IPS-NIHi7 (cell line): ENCODE measurements at regions not wholly inside any gene's neighbourhood (a gene's known extent, or its start where the extent isn't known, plus 50 kb on each side); places are given as distances from the start of the nearest gene placed in this dataset.
A peak's percentile ranks its signal among the peaks of the same experiment; 100 is the strongest.

Experiments used
- DNase-seq: peaks from one replicate; pipeline ENCODE4 v3.0.0; 2012; ENCODE audit warnings: mixed read lengths; ENCODE audit errors: extremely low spot score

DNA sequence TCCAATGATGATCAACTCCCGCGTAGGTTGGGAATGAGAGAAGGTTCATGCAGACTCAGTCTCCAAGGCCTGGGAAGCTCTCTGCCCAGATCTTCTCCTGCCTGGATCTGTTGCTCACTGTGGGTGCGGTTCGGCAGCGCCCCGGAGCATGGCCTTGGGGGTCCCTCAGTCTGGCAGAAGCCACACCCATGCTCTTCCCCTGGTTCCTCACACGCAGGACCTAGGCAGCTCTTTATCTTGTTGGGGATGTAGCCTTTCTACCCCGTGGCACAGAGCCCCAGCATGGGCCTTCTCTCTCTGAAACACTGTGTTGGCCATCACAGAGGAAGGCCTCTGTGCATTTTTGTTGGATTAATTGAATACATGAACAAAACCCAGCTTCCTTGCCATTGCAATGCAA, 1461.6 kb downstream of the BRD1 start:
- no peak for DNase-seq

DNA sequence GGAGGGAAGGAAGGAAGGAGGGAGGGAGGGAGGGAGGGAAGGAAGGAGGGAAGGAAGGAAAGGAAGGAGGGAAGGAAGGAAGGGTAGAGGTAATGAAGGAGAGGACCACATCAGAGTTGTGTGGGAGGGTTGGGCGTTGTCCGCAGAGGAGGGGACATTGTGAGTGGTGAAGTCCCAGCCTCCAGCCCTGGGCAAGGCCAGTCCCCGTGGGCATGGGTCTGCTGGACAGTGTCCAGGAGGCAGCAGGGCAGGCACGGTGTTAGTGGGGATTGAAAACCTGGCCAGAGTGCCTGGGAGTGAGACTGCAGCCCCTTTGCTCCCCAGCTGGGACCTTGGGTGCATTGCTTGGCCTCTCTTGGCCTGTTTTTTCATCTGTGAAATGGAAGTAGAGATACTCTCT, 1462.3 kb downstream of the BRD1 start:
- no peak for DNase-seq

DNA sequence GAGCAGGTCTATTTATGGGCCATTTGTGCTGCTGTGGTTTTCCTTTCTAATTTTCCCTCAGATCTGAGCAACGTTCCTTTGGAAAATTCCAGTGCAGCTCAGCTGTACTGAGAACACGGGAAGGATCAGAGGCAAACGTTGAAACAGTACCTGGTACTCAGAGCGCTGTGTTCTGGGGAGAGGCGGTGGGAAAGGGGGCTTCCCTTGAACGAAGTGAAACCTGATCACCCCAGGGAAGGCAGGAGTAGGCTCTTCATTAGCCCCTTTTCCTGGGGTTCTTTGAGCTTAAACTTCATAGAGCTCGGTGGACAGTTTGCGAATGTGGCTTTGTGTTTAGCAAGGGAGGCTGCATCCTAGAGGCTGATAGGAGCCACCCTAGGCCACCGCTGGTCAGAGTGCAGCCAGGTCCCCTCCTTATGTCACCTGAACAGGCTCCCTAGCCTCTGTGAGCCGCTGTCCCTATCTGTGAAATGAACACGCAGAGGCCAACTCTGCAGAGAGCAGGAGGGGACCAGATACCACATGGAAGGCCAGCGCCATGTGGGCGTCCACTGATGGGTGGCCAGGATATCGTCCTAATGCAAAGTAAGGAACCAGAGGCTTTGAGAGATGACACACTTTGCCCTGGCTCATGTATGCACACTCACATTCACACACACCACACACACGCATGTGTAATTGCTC, 1464.8 kb downstream of the BRD1 start:
- no peak for DNase-seq

DNA sequence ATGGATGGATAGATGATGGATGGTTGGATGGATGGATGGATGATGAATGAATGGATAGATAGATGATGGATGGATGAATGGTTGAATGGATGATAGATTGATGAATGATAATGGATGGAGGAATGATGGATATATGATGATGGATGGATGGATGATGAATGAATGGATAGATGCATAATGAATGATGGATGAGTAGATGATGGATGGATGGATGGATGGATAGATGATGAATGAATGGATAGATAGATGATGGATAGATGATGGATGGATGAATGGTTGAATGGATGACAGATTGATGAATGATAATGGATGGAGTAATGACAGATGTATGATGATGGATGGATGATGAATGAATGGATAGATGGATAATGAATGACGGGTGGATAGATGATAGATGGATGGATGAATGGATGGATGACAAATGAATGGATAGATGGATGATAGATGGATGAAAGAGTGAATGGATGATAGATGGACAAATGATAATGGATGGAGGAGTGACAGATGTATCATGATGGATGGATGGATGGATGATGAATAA, 1466.5 kb downstream of the BRD1 start:
- no peak for DNase-seq

DNA sequence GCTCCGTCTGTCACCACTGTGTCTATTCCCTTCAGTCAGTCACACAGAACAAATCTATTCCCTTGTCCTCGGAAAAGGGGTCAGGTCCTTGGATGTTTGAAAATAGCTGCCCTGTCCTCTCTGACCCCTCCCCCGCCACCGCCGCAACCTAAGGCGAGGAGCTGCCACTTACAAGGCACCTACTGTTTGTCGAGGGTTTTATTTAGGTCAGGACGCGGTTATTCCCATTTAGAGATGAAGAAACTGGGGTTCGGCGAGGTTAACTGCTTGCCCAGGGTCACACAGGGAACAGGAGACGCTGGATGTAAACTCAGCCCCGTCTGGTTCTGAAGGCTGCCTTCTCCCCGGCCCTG, 1468.1 kb downstream of the BRD1 start:
- DNase-seq: no peak

DNA sequence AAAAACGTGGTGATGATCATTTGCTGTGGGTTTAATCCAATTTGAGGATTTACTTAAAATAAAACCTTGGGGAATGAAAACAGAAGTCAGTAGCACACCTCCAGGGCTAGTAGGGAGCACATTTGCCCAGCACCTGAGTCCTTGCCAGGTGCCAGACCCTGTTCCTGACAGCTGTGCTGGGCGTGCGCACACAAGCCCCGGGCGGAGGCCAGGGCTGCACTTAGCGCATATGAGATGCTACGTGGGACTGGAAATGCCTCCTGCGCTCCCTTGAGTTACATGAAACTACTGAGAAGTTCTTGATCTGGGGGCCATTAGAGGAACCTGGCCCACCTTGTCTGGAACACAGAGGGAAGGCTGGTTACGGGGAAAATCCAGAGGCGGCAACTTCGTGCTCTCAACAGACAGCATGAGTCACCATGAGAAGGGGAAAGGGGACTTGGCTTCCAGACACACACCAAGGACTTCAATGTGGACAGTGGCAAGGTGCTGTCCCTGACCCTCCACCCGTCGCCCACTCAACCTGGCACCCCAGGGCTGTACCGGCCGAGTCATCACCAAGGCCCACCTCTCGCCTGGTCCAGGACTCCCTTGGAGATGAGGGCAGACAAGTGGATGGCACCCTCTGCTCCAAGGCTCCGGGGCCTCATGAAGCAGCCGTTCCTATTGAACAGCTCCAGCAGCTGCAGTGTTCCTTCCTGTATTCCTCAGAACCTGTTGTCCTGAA, 1468.6 kb downstream of the BRD1 start:
- DNase-seq: no peak

DNA sequence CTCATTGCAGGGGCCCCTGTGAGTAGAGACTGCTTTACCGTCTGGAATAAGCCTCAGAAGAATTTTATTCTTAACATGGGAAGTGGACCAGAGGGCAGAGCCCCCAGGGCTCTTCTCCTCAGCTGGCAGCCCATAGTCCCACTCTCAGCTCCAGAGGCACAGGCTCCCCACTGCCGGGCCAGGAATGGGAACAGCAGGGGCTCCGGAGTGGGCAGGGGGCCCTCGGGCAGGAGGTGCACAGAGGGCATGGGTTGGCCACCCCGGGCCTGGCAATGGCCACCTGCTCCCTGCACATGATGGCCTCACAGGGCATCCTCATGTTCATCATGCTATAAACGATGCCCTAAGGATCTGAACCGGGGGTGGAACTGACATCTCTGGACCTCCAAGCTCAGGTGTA, 1469.7 kb downstream of the BRD1 start:
- no peak for DNase-seq

DNA sequence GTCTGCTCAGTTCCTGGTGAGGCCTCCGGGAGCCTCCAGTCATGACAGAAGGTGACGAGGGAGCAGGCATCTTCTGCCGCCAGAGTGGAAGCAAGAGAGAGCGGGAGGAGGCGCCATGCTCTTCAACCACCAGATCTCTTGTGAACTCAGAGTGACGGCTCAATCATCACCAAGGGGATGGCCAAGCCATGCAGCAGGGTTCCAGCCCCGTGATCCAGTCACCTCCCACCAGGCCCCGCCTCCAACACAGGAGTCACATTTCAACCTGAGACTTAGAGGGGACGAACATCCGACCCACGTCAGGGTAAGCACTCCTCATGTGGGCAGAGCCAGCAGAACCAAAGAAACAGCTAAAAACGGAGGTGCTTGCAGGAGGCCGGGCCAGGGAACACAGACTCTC, 1470.5 kb downstream of the BRD1 start:
- DNase-seq: peak; percentile 53

DNA sequence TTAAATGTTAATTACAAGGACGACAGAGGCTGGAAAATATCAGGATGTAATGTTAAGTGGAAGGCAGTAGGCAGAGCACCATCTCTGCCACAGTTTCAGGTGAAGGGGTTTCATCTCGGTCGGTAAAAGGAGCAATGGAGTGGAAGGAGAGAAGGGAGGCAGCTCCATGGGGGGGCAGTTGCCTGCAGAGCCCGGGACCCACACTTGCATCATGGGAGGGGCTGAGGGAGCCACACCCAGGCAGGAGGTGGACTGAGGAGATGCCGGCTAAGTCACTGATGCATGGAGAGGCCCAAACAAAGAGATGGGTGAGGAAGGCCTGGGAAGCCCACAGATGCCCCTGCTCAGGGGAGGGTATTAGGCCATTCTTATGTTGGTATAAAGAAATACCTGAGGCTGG, 1470.9 kb downstream of the BRD1 start:
- DNase-seq: no peak

DNA sequence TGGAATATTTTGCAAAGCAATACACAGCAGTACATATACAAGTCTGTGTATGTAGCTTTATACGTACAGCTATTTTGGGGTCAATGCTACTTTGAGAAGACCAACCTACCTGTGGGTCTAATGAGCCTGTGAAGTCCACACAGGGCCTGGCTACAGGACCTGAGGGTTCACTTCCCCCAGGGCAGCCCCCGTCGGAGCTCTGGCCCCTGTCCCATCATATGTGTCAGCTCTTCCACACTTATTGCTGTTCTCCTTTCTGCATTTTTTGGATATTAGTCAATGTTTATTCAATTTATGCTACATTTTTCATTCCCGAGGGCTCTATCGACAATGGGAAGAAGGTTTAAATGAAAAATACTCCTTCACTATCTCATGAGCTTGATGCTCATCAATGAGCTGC, 1473.6 kb downstream of the BRD1 start:
- no peak for DNase-seq

DNA sequence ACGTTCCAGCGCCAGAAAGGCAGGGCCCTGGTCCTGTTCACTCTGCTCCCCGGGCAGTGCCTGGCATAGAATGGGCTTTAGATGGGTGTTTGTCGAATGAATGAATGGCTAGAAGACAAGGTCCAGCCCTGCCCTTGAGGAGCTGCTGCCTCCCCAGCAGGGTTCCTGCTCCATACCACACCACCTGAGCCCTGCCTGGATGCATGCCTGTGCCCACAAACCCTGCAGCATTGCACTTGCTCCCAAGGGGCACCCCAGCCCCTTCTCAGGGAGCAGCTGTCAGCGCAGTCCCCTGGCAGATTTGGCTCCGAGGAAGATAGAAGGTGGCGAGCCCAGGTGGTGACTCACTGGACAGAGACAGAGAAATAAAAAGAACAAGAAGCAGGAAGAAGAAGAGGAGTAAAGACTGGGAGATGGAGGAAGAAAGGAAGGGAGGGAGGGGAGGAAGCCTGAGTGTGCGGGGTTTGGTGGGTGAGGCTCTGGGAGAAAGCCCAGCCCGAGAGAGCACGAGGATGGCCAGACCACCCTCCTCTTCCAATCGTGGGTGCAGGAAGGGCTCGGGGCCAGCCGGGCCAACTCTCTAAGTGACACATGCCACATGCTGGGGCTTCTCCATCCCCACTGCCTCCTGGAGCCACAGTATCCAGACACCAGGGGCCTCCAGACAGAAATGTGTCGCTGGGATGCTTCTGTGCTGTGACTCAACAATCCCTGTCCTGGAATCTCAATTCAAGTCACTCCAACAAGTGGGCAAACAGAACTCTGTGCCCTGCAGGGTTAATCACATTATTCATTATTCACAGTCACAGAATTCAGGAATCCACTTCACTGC, 1474.3 kb downstream of the BRD1 start:
- no peak for DNase-seq

DNA sequence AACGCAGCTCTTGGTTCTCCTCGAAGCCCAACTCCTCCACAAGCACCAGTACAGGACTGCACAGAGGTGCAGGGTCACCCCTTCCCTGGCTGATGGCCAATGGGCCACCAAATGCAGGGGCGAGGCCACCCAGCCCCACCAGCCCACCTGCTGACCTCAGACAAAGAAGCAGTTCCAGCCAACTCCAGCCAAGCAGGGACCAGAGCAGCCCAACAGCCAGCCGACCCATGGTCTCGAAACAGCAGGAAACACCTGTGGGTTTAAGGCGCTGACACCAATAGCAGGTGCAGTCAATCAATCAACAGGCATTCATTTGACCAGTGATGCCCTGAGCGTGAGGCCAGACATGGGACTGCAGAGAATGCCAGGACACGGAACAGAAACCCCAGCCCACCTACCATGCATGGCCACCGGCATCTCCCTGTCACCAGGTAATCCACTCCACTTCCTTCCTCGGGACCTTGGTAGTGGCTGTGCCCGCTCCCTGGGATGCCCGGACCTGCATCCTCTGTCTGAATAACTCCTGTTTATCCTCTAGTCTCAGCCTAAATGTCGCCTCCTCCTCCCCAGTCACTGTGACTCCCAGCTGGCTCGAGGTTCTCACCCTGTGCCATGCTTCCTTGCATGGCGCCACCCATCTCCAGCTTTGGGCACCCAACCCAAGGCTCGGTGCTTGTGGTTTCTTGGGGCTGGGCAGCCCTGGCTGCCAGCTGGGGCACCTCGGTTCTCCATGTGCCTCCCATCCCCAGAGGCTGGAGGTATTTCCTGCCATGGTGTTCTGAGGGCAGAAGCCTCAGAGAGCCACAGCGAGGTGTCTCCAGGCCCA, 1475.4 kb downstream of the BRD1 start:
- no peak for DNase-seq

DNA sequence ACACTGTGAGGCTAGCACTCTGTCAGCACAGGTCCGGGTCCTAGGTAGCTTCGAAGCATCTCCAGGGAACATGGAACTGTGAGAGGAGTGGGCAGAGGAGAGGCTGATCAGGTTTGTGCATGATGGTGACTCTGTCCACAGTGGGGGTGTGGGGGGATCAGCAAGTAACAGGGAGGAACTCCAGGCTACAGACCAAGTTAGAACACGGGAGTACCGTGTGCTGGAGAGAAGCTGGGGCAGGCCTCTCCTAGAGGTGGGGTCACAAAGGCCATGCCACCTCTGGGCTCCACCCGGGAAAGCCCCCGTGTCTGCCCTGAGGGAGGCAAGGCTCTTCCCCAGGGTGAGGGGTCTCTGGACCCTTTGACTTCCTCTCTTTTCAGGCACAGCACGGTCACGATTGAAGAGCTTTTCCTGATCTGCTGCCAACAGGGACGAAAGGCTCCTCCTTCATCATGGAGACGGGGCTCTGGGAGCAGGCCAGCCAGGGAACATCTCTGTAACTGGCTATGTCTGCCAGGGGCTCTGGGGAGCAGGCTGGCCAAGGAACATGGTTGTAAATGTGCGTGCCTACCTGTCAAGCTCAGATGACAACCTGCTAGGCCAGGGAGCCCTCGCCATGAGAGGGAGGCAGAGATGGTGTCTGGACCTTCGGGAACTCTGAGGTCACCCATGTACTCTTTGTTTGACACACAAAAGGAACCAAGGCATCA, 1476.1 kb downstream of the BRD1 start:
- no peak for DNase-seq

DNA sequence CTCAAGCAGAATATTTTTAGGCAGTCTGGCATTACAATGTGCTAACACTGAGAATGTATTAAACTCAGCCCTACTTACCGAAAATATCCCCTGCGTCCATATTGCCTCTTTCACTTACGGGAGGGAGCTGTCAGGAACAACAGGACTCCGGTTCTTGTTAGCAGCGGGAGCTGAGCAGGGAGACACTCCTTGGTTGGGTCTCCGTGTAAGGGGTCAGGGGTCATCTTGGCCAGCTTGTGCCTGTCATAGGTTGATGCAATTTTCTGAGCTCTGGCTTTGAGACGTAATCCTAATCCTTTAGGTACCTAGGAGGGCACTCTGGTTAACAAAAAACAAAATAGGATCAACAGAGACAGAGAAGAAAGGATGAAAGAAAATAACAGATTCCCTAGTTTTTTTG, 1477.2 kb downstream of the BRD1 start:
- DNase-seq: no peak

DNA sequence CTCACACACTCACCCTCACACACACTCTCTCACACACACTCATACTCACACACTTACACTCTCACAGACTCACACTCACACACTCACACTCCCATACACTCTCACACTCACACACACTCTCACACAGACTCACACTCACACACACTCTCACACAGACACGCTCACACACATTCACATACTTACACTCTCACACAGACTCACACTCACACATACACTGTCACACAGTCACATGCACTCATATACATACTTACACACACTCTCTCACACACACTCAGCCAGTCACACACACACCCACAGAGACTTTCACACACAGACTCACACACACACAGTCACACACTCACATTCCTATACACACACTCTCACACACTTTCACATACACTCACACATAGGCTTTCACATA, 1478.8 kb downstream of the BRD1 start:
- DNase-seq: no peak

DNA sequence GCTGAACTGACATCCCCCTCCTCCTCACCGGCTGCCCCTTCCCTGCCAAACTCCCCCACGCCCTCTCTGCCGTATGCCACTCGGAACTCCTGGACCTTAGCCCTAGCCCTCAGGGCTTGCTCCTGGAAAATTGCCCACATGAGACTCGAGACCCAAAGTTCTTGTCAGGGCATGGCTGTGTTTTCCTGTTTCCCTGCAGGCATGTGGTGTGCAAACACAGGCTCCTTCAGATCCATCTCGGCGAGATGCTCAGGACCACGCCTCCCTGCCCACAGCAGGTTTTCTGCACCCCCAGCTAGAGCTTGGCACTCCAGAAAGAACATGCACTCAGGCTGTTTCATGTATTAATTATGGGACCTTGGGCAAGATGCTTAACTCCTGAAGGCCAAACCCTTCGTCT, 1480.4 kb downstream of the BRD1 start:
- DNase-seq: no peak

DNA sequence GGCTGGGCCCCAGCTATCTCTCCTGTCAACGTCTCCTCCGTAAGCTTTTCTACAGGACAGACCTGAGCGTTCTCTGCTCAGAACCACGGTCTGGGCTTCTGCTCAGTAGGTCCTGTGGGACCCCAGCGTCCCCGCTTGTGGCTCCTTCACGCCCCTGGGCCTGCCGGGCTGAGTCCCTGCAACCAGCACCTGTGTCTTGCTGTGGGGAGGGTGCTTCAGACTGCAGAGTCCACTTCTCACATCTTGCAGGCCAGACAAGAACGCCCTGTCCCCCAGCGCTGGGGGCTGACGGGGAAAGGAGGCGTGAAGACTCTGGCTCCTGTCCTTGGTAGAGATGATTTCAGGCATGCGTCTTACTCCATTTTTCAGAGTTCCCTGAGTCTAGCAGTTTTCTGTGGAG, 1480.8 kb downstream of the BRD1 start:
- DNase-seq: no peak

DNA sequence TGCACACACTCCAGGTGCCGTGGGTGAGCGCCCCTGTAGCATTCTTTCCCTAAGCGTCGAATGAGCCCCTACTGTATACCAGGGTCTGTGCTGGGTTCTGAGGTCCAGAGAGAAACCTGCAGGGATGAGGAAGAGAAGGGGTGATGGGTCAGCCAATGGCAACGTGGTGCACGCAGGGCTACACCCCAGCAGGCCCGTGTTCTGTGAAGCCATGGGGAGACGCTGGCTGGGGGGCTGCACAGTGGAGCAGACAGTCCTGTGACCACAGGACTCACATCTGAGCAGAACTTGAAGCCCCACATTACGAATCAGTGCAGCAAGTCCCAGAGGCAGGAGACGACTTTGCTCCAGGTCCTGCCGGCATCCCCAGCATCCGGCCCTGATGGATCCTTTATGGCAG, 1481.4 kb downstream of the BRD1 start:
- no peak for DNase-seq

DNA sequence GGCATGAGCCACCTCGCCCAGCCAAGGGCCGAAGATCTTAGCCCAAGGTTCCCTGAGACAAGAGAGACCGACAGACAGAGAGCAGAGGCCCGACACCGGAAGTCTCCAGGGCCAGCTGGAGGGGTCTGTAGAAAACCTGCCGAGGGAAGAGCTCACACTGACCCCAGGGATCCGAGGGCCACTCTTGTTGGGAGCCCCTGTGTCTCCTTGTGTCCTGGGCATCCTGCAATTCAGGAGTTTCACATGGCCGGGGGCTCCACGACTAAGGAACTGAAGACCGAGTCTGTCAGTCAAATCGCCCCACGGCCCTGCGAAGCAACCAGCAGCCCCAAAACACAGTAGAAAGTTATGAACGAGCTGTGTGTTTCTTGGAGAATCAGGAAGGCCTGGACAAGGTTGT, 1482.0 kb downstream of the BRD1 start:
- no peak for DNase-seq

DNA sequence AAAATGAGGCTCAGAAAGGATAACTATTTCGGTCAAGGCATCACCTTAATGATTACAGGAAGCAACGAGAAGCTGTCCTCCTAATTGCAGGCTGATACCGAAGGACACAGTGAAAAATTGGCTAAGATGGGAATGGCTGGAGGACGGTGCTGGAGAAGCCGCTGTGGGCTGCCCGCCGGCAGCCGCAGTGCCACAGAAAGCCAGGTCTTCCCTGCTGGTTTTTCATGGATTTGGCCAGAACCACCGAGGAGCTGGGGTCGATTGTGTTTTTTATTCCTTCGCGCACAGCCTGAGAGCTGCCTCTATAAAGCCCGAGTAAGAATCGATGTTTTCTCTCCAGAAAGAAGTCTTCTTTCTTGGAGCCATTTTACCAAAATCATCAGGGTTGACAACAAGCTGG, 1484.2 kb downstream of the BRD1 start:
- DNase-seq: no peak

DNA sequence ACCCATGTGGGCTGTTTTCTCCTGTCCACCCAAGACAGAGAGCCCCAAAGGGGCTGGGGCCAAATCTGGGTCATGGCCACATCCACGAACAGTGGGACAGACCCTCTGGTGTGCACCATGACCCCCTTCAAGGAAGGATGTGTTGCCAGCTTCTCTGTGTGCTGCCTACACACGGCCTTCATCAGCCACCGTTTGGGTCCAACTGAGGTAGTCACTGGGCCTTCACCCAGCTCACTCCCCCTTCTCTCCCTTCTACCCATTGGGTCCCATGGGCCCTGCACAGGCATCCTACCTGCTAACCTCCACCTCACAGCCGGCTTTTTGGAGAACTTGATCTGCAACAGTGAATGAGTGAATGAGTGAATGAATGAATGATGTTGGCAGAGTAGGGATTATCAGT, 1484.9 kb downstream of the BRD1 start:
- no peak for DNase-seq
